SK-N-SH (cell line): ENCODE measurements at regions not wholly inside any gene's neighbourhood (a gene's known extent, or its start where the extent isn't known, plus 50 kb on each side); places are given as distances from the start of the nearest gene placed in this dataset.

ENCODE experiments used
- CTCF ChIA-PET: fragments of 300-600, 350-600 bp; formaldehyde crosslinking; extraction: SDS; loops from one replicate; lab custom pipeline; 2021; lab: Yijun Ruan, JAX
- POLR2A ChIA-PET: fragments of 350-600 bp; sonication (Branson Sonifier 250); formaldehyde crosslinking; extraction: SDS; loops from one replicate; lab custom pipeline; 2020; ENCODE audit warnings: antibody characterized with exemption, inconsistent platforms; lab: Yijun Ruan, JAX
- DNase-seq: peaks from one replicate; pipeline ENCODE4 v3.0.0; 2012
- H2AFZ ChIP-seq: fragments of 200-600 bp; sonication (generic); 2 replicates; pipeline ENCODE4 v1.8.1; 2016; ENCODE audit warnings: antibody characterized with exemption, mild to moderate bottlenecking, low read depth
- H3F3A ChIP-seq: fragments of 200-600 bp; sonication (generic); replicated peaks from 2 replicates; pipeline ENCODE3; 2016; ENCODE audit warnings: antibody characterized with exemption, mild to moderate bottlenecking; ENCODE audit not compliant: insufficient read depth
- H3K27ac ChIP-seq, 2 experiments: fragments of 200-500 bp in 1 of 2; fragments of 200-600 bp in 1 of 2; sonication (Bioruptor generic) in 1 of 2; sonication (generic), shearing (Covaris generic) in 1 of 2; 2 replicates each; pipeline versions ENCODE4 v1.5.1 to v1.6.1; 2014 to 2016; ENCODE audit warnings: low read depth in 2 of 2, inconsistent platforms in 1 of 2, low read length in 1 of 2, mild to moderate bottlenecking in 1 of 2, mixed read lengths in 1 of 2
- H3K27me3 ChIP-seq: fragments of 200-600 bp; sonication (generic), shearing (Covaris generic); 2 replicates; pipeline ENCODE4 v1.6.1; 2016; ENCODE audit warnings: mixed run types; ENCODE audit not compliant: insufficient read depth
- H3K36me3 ChIP-seq, 2 experiments: fragments of 200-500 bp in 1 of 2; fragments of 200-600 bp in 1 of 2; sonication (Bioruptor generic) in 1 of 2; sonication (generic) in 1 of 2; replicated peaks in 1 of 2; 2 replicates each; pipeline versions ENCODE3 to v1.5.1; 2014 to 2016; ENCODE audit warnings: low read length in 1 of 2, mild to moderate bottlenecking in 1 of 2; ENCODE audit not compliant: insufficient read depth in 2 of 2, control insufficient read depth in 1 of 2
- H3K4me1 ChIP-seq, 2 experiments: fragments of 200-500 bp in 1 of 2; fragments of 200-600 bp in 1 of 2; sonication (Bioruptor generic) in 1 of 2; sonication (generic), shearing (Covaris generic) in 1 of 2; 2 replicates each; pipeline versions ENCODE4 v1.5.1 to v1.6.1; 2014 to 2016; ENCODE audit warnings: low read depth in 1 of 2, low read length in 1 of 2, mixed run types in 1 of 2; ENCODE audit not compliant: insufficient read depth in 2 of 2, control insufficient read depth in 1 of 2
- H3K4me2 ChIP-seq: fragments of 200-600 bp; sonication (generic), shearing (Covaris generic); 2 replicates; pipeline ENCODE4 v1.6.1; 2017; ENCODE audit warnings: mixed run types
- H3K4me3 ChIP-seq, 2 experiments: fragments of 200-500 bp in 1 of 2; fragments of 200-600 bp in 1 of 2; sonication (Bioruptor generic) in 1 of 2; sonication (generic), shearing (Covaris generic) in 1 of 2; 2 replicates each; pipeline versions ENCODE4 v1.5.1 to v1.8.1; 2014 to 2016; ENCODE audit warnings: low read depth in 2 of 2, inconsistent platforms in 1 of 2, low read length in 1 of 2, mild to moderate bottlenecking in 1 of 2, mixed read lengths in 1 of 2, moderate library complexity in 1 of 2
- H3K79me2 ChIP-seq: fragments of 200-600 bp; sonication (generic); 2 replicates; pipeline ENCODE4 v1.8.1; 2017; ENCODE audit warnings: mild to moderate bottlenecking; ENCODE audit not compliant: insufficient read depth
- H3K9ac ChIP-seq: fragments of 200-600 bp; sonication (generic); 2 replicates; pipeline ENCODE4 v1.6.1; 2017; ENCODE audit warnings: mixed run types
- H3K9me2 ChIP-seq: fragments of 200-600 bp; sonication (generic); 2 replicates; pipeline ENCODE4 v1.6.1; 2017; ENCODE audit warnings: mixed run types
- H3K9me3 ChIP-seq: fragments of 200-600 bp; sonication (generic); 2 replicates; pipeline ENCODE4 v1.6.1; 2017; ENCODE audit warnings: mixed run types, mild to moderate bottlenecking, moderate library complexity
- H4K20me1 ChIP-seq: fragments of 200-600 bp; sonication (generic); 2 replicates; pipeline ENCODE4 v1.6.1; 2017; ENCODE audit warnings: mild to moderate bottlenecking, mixed run types; ENCODE audit not compliant: insufficient read depth
- CHD2 ChIP-seq: fragments of 150-350 bp; IDR thresholded peaks from 2 replicates; pipeline ENCODE4 v1.6.1; 2018; ENCODE audit warnings: low read length; ENCODE audit not compliant: partially characterized antibody
- ELF1 ChIP-seq: IDR thresholded peaks from 2 replicates; pipeline ENCODE4 v1.4.0; 2012
- FOSL2 ChIP-seq: IDR thresholded peaks from 2 replicates; pipeline ENCODE4 v1.4.0; 2012; ENCODE audit warnings: low read depth, mild to moderate bottlenecking, moderate library complexity, borderline replicate concordance
- FOXJ3 ChIP-seq: sonication (generic); formaldehyde crosslinking; IDR thresholded peaks from 2 replicates; pipeline ENCODE4 v1.5.1; 2020; ENCODE audit warnings: mild to moderate bottlenecking, missing genetic modification reagents
- GATA2 ChIP-seq: sonication (generic); formaldehyde crosslinking; IDR thresholded peaks from 2 replicates; pipeline ENCODE4 v1.5.0; 2020; ENCODE audit warnings: mild to moderate bottlenecking, missing genetic modification reagents
- JUND ChIP-seq: IDR thresholded peaks from 2 replicates; pipeline ENCODE4 v1.4.0; 2012
- MEF2A ChIP-seq: IDR thresholded peaks from 2 replicates; pipeline ENCODE4 v1.4.0; 2012; ENCODE audit warnings: low read depth, borderline replicate concordance
- MXI1 ChIP-seq: IDR thresholded peaks from 2 replicates; pipeline ENCODE4 v1.6.1; 2012; ENCODE audit warnings: mild to moderate bottlenecking, low read depth, low read length, improper control_type of control experiment
- POLR2AphosphoS5 ChIP-seq: IDR thresholded peaks from 2 replicates; pipeline ENCODE4 v1.6.1; 2012; ENCODE audit warnings: low read depth, low read length
- REST ChIP-seq: IDR thresholded peaks from 2 replicates; pipeline ENCODE4 v1.6.1; 2012; ENCODE audit warnings: mild to moderate bottlenecking, low read depth, low read length, moderate library complexity
- RFX5 ChIP-seq: IDR thresholded peaks from 2 replicates; pipeline ENCODE4 v1.6.1; 2012; ENCODE audit warnings: mild to moderate bottlenecking, improper control_type of control experiment, low read length
- SIN3A ChIP-seq: IDR thresholded peaks from 2 replicates; pipeline ENCODE4 v1.6.1; 2012; ENCODE audit warnings: low read depth, mild to moderate bottlenecking, low read length, moderate library complexity, borderline replicate concordance
- TEAD4 ChIP-seq: IDR thresholded peaks from 2 replicates; pipeline ENCODE4 v1.4.0; 2012; ENCODE audit warnings: mild to moderate bottlenecking, borderline replicate concordance; ENCODE audit not compliant: insufficient read depth
- USF1 ChIP-seq: IDR thresholded peaks from 2 replicates; pipeline ENCODE4 v1.4.0; 2012; ENCODE audit warnings: low read depth, borderline replicate concordance
- WGBS: methylation state at CpG from one replicate; pipeline ENCODE4 v1.1.6; 2017; ENCODE audit warnings: low lambda C conversion rate; 5-methylcytosine and 5-hydroxymethylcytosine counted together

GRCh38 chr16:86381491-86381890 lies 128.8 kb upstream of the FOXF1 start:
- Histone ChIP-seq H3K27ac (no peak overlapping the region), H3K9ac (no peak overlapping the region), H3K79me2 (no peaks in the 10 kb centered on the region), H3K27me3 (no peaks in the 10 kb centered on the region), H3K4me2 (no peak overlapping the region), H3K4me3 (no peak overlapping the region), H3K9me3 (no peaks in the 10 kb centered on the region), H3F3A (no peaks in the 10 kb centered on the region), H4K20me1 (no peaks in the 10 kb centered on the region), H2AFZ (no peak overlapping the region), H3K9me2 (no peaks in the 10 kb centered on the region), H3K4me1 (no peaks in the 10 kb centered on the region), H3K36me3 (no peaks in the 10 kb centered on the region)
- WGBS: 58% methylated on average over 7 of the region's 7 CpGs
- TF ChIP-seq FOXJ3: no peak
- TF ChIP-seq GATA2: no peak
- TF ChIP-seq FOSL2: no peak
- no peak for TF ChIP-seq POLR2AphosphoS5
- TF ChIP-seq USF1: no peak
- no peak for TF ChIP-seq ELF1
- no peak for TF ChIP-seq TEAD4
- no peak for TF ChIP-seq SIN3A
- no peak for TF ChIP-seq REST
- no peak for TF ChIP-seq JUND
- no peak for TF ChIP-seq MXI1
- TF ChIP-seq RFX5: no peak
- TF ChIP-seq MEF2A: no peak
- DNase-seq: no peak
- ChIA-PET CTCF (no interaction called here), POLR2A (no interaction called here)

GRCh38 chr16:86382067-86382773 lies 128.1 kb upstream of the FOXF1 start:
- no peak overlapping the region for H3K9ac ChIP-seq
- no peak overlapping the region for H3K4me3 ChIP-seq
- H2AFZ ChIP-seq: no peak overlapping the region
- H3K4me2 ChIP-seq: no peak overlapping the region
- H3K9me3 ChIP-seq: no peaks in the 10 kb centered on the region
- H3K27ac ChIP-seq: no peak overlapping the region
- no peaks in the 10 kb centered on the region for H3K79me2 ChIP-seq
- CTCF ChIA-PET: no interaction called here
- H3K9me2 ChIP-seq: no peaks in the 10 kb centered on the region
- no peaks in the 10 kb centered on the region for H3K36me3 ChIP-seq
- no peaks in the 10 kb centered on the region for H3F3A ChIP-seq
- H3K4me1 ChIP-seq: 0 out of 4 replicates have a peak, but pooled peaks cover 0 to 3% of the 10 kb centered on the region in 2 experiments
- TF ChIP-seq CHD2 (no peak), RFX5 (no peak), USF1 (no peak), REST (no peak), SIN3A (no peak)
- no peaks in the 10 kb centered on the region for H3K27me3 ChIP-seq
- 65% methylated on average over 6 of the region's 17 CpGs for WGBS
- no peak for DNase-seq
- no peaks in the 10 kb centered on the region for H4K20me1 ChIP-seq
- POLR2A ChIA-PET: no interaction called here
